NOMO-1 (cell line): ENCODE measurements at regions not wholly inside any gene's neighbourhood (a gene's known extent, or its start where the extent isn't known, plus 50 kb on each side); places are given as distances from the start of the nearest gene placed in this dataset.
"Not testable (repeated sequence)": the region's sequence is repeated elsewhere in the genome, so short reads cannot be mapped to it uniquely, and the experiment has no call there.

Experiments
- DNase-seq, 2 experiments: peaks; one replicate each; lab custom pipeline; 2025; ENCODE audit not compliant: unreplicated experiment in 2 of 2; lab: John Stamatoyannopoulos, UW

DNA sequence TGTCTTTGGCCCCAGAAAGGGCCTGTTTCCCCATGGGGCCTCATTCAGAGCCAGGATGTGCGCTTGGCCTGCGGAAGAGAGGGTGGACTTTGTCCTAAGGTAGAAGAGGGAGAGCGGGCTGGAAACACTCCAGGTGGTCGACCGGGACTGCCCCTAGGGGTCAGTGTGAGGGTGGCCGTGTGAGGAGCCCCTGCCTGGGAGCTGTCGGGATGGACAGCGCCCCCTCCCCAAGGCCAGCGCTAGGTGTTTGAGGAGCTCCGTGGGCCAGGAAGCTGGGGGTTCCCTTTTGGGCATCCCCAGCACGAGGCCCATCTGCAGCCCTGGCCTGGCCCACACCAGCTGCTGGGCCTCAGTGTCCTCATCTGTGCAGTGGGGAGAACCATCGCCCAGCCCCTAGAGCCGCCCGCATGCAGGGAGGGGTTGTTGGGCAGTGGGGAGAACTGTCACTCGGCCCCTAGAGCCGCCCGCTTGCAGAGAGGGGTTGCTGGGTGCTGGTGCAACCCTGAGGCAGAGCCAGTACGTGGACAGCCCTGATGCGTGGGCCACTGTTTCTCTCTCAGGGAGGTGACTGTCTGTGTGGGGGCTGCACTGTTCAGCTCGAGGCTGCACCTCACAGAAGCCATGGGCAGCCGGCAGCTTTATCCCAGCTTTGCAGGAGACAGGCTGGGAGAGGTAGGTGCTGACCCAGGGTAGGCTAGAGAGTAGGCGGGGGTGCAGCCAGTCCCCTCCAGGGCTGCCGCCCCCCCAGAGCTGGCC lies 1319.9 kb downstream of the BRD1 start:
- DNase-seq = no peak

GRCh38 chr22:48507171-48507570 lies 1320.5 kb downstream of the BRD1 start:
- DNase-seq = no peak

DNA sequence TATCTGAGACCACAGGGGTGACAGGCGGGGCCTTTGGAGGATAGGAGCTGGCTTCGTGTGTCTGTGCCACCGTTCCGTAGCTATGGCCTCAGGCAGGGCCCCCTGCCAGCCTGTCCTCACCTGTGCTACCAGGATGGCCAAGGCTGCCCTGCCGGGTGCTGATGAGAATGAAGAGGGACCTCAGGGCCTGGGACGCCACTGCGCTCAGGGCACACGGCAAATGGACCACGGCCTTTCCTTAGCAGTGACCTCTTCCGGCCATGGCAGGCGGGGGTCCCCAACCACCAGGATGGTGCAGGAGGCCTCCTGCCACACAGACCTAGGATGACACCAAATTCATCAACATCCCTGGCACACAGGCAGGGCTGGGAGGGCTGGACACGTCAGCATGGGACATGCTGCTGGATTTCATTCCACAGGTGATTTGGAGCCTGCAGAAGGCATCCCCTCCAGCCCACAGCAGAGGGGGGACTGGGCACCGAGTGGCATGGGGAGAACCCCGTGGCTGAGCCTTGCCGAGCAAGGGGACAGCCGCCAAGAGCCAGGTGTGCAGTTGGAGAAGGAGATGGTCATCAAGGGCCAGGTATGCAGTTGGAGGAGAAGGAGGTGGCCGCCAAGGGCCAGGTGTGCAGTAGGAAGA lies 1321.0 kb downstream of the BRD1 start:
- DNase-seq = no peak

DNA sequence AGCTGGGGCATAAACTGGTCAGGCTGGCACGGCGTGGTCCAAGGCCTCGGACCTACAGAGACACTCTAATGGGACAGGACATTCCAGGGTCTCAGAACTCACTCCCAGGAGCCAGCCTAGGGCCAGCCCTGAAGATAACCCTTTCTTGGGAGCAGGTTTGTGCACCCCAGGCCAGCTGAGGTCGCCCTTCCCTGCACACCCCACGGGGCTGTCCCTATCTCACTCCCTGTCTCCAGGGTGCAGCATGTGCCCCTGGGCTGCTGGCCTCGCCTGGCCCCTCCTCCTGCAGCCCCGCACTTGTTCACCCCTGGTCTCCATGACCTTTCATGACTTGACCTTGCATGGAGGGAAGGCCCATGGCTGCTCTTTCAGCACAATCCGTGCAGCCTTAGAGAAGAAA lies 1321.8 kb downstream of the BRD1 start:
- no peak for DNase-seq

GRCh38 chr22:48504519-48505140 lies 1323.0 kb downstream of the BRD1 start:
- DNase-seq = no peak

GRCh38 chr22:48503876-48504275 lies 1323.8 kb downstream of the BRD1 start:
- DNase-seq = no peak

GRCh38 chr22:48503035-48503625 lies 1324.5 kb downstream of the BRD1 start:
- no peak for DNase-seq

DNA sequence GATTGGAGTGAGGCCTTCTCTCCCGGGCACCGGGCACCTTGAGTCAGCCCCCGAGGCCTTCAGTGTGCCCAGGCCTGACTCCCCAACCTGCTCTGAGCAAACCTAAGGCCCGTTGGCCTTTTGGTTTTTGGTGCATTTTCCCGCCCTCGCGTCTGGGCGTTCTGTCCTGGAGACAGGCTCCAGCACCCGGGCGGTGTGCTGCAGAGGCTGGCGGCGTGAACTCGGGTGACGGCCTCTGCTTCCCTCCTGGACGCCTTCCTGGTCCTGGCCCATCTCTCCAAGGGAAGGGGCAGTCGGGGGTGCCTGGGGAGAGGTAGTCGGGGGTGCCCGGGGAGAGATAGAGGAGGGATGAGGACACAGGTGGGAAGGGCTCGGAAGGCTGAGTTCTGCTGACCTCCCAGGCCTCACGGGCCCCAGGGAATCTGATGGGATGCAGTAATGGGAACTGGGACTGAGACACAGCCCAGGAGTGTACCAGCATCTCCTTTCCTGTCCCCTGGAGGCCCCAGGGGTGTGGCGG lies 1326.4 kb downstream of the BRD1 start:
- DNase-seq = no peak

DNA sequence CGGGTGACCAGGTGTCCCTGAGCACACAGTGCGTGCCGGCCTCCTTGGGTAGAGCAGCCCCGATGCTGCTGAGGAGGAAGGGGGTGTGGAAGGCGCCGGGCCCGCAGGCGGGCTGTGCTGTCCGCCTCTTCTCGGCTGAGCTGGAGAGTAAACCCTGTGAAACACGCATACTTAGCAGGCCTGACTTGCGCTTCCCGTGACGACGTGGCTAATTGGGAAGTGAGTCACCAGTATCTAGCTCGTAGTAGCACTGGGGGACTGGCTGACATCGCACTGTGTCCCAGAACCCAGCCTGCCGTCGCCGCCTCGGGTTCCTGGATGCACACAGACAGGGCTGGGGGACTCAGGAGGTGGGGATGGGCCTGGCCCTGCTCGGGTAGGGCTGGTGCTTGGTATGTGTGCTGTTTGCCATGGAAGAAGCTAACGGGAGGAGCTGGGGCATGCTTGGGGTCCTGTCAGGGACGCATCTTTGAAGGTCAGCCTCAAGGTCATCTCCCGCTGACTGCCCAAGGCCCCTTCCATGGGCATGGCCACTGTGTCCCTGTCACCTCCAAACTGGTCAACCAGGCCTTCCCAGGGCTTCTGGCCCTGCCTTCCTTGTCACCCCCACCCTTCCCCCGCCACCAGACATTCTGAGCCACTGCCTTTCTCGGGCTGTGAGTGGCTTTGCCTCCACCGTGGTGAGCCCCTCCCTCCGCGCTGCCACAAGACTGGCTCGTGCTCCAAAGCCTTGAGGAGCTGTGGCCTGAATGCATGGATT lies 1327.0 kb downstream of the BRD1 start:
- no peak for DNase-seq

DNA sequence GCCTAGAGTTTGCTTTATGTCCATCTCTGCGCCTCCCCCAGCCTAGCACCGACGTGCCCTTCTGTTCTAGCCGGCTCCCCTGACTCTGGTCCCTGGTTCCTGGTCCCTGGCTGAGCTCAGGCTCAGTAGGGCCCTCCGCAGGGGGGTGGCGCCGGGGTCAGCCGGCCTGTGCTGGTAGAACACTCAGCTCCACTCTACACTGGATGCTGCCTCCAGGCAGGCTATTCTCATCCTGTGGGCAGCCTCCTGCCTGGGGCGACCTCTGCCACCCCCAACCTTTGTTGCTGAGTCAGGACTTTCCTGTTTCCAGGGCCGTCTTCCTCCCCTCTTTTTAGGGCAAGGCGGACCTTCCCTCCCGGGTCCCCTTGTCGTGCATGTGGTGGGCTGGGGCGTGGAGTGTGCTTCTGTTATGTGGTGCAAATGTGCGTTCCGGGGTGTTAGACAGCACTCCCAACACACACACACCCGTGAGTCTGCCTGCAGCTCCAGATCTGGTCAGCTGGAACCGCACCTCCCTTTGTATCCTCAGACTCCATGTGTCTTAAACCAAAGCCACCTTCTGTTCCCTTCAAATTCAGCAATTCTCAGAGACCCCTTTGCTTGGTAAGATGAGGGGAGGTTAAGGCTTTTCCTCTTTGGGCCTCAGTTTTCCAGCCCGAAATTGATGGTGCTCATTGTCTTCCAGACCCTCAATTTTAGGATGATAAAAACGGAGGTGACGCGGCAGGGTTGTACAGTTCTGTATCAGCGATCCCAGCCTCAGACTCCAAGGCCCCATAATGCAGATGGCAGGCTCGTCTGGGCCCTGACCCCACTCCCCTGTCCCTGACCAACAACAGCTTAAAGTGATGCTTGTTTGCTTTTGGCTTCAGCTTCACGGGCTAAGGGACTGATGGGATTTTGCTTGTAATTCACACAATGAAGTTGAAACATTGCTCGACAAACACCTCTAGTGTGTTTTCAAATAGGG lies 1327.9 kb downstream of the BRD1 start:
- DNase-seq = no peak

DNA sequence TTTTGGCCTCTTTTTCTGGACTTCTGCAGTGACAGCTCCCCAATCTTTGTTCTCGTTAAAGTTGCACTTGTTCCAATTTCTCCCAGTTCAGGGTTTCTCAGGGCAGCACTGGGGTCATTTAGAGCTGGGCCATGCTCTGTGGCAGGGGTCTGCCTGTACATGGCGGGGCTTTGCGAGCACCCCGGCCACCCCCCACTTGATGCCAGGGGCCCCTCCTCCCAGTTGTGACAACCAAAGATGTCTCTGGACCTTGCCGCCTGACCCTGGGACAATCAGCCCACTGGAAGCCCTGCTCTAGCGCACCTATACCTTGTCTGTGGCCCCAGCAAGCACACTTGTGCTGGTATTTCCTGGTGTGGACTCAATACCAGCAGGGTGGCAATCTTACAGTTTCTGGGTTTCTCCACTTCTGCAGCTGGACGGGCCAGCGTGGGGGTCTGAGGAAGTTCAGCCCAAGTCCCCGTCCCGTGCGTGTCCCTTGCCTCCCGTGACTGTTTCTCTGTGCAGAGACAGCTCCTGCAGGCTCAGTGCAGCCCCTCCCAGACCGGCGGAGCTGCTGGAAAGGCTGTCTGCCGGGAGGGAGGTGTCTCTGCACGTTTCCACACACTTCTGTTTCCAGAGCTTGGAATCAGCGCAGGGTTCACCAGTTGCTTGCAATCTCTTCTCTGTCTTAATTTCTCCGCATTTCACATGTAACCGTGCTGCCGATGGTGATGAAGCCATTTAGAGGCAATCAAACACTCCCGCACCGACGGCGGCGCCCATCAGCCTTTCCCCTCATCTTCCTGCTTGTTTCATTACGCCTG lies 1328.9 kb downstream of the BRD1 start:
- no peak for DNase-seq

DNA sequence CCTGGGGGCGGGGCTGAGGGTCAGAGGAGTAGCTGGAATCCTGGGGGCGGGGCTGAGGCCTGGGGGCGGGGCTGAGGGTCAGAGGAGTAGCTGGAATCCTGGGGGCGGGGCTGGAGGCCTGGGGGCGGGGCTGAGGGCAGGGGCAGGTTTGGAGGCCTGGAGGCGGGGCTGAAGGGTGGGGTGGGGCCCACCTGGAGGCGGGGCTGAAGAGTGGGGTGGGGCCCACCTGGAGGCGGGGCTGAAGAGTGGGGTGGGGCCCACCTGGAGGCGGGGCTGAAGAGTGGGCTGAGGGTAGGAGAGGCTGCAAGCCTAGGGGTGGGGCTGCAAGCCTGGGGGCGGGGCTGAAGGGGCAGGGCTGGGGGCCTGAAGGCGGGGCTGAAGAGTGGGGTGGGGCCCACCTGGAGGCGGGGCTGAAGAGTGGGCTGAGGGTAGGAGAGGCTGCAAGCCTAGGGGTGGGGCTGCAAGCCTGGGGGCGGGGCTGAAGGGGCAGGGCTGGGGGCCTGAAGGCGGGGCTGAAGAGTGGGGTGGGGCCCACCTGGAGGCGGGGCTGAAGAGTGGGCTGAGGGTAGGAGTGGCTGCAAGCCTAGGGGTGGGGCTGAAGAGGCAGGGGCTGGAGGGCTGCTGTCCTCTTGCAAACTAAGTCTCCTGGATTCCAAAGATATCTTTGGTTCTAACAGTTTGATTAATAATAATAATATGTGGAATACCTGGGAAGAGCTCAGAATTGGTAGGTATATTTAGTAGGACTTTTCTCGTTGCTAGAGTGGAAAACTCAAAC lies 1329.7 kb downstream of the BRD1 start:
- DNase-seq = not testable (repeated sequence)

- DNase-seq = no peak
Observed at GRCh38 chr22:48496987-48497650, 1330.6 kb downstream of the BRD1 start.

DNA sequence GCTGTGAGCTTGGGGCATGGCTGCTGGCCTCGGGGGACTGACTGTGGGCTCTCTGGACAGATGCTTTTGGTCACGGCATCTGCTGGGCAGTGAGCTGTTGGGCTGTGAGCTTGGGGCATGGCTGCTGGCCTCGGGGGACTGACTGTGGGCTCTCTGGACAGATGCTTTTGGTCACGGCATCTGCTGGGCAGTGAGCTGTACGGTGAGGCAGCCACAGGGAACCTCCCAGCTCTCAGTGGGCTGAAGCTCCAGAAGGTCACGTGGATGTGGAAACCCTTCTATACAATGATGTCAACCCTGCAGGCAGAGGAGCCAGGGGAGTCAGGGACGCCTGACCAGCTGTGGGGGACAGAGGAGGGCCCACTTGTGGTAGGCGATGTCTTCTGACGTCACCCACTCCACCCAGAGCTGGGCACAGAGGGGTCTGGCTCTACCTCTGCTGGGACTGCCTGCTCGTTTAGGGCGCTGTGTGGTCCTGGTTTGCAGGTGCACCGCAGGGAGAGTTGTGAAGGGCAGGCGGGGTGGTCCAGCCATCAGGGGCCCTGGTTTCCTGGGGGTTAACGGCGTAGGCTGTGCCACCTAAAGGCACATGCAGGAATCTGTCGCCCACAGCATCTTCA lies 1331.3 kb downstream of the BRD1 start:
- no peak for DNase-seq

GRCh38 chr22:48495751-48496080 lies 1332.0 kb downstream of the BRD1 start:
- no peak for DNase-seq

DNA sequence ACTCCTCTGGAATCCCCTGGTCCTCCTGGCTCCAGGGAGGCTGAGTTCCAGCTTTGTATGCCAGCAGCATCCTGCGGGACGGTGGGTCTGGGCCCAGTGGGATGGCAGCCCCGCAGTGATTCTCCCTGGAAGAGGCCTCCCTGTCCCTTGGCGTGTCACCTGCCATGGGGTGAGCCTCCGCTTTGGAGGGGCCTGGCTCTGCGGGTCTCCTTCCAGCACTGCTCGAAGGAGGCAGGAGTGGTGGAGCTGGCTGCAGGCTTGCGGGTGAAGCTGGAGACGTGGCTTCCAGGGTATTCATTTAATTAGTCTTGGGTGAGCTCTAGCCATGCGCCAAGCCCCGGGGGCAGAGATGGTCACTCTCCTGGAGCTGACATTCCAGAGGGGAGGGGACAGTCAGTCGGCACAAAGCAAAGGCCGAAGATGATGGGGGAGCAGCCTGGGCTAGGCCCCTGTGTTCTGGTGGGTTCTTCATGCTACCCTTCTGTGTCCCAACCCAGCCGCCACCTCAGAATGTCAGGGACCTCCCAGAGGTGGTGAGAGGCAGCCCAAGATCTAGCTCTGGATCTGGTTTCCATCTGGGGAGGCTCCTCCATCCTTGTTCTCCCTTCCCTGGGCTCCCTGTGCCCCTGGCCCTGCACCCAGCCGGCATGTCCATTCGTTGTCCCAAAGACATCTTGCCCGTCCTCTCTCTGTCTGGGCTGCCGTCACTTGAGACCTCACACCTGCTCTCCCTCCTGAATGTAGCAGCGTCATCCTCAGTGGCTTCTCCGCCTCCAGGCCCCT lies 1332.5 kb downstream of the BRD1 start:
- no peak for DNase-seq
